CD8-positive, alpha-beta memory T cell (primary cell): ENCODE measurements at regions not wholly inside any gene's neighbourhood (a gene's known extent, or its start where the extent isn't known, plus 50 kb on each side); places are given as distances from the start of the nearest gene placed in this dataset.

Experiments
- CTCF ChIA-PET: fragments of 350-600 bp; sonication (Branson Sonifier 250); formaldehyde crosslinking; loops from one replicate; lab custom pipeline; 2021; ENCODE audit warnings: antibody characterized with exemption; lab: Charles Lee
- POLR2A ChIA-PET: fragments of 350-600 bp; sonication (Branson Sonifier 250); formaldehyde crosslinking; loops from one replicate; lab custom pipeline; 2021; ENCODE audit warnings: antibody characterized with exemption; lab: Charles Lee
- DNase-seq, 5 donors: peaks; one replicate each; pipeline versions ENCODE4 v3.0.0 to v3.0.0-alpha.2; 2020 to 2022; ENCODE audit warnings: mixed read lengths in 1 of 5
- H3K27ac ChIP-seq: one replicate; pipeline ENCODE4 v1.7.0; 2013; ENCODE audit warnings: low read depth, mild to moderate bottlenecking, low read length, moderate library complexity
- H3K27me3 ChIP-seq: 2 replicates; pipeline ENCODE4 v1.7.0; 2013; ENCODE audit warnings: low read length, mild to moderate bottlenecking; ENCODE audit not compliant: insufficient read depth, poor library complexity, severe bottlenecking
- H3K36me3 ChIP-seq: 2 replicates; pipeline ENCODE4 v1.7.0; 2013; ENCODE audit warnings: mild to moderate bottlenecking, low read length, moderate library complexity; ENCODE audit not compliant: insufficient read depth
- H3K4me1 ChIP-seq: 2 replicates; pipeline ENCODE4 v1.7.0; 2013; ENCODE audit warnings: mild to moderate bottlenecking, low read length, moderate library complexity; ENCODE audit not compliant: insufficient read depth
- H3K4me3 ChIP-seq: 2 replicates; pipeline ENCODE4 v1.7.0; 2013; ENCODE audit warnings: mild to moderate bottlenecking, low read length
- H3K9me3 ChIP-seq: 2 replicates; pipeline ENCODE4 v1.7.0; 2013; ENCODE audit warnings: mild to moderate bottlenecking, low read length
- H3K27ac Mint-ChIP-seq, 8 donors: one replicate each; pipeline ENCODE4 v1.8.0; 2020 to 2021; ENCODE audit warnings: mixed read lengths in 8 of 8, mild to moderate bottlenecking in 6 of 8, inconsistent platforms in 3 of 8, moderate library complexity in 3 of 8
- H3K27me3 Mint-ChIP-seq, 2 donors: one replicate each; pipeline ENCODE4 v1.8.0; 2020 to 2021; ENCODE audit warnings: mixed read lengths in 2 of 2, mild to moderate bottlenecking in 1 of 2, moderate library complexity in 1 of 2
- H3K36me3 Mint-ChIP-seq, 3 donors: one replicate each; pipeline ENCODE4 v1.8.0; 2020 to 2021; ENCODE audit warnings: mixed read lengths in 3 of 3, inconsistent platforms in 1 of 3, mild to moderate bottlenecking in 1 of 3
- H3K4me1 Mint-ChIP-seq, 3 donors: one replicate each; pipeline ENCODE4 v1.8.0; 2020 to 2021; ENCODE audit warnings: mixed read lengths in 3 of 3, inconsistent platforms in 1 of 3, mild to moderate bottlenecking in 1 of 3
- H3K4me3 Mint-ChIP-seq, 7 donors: one replicate each; pipeline ENCODE4 v1.8.0; 2020 to 2021; ENCODE audit warnings: mixed read lengths in 7 of 7, mild to moderate bottlenecking in 6 of 7, moderate library complexity in 4 of 7, inconsistent platforms in 2 of 7
- H3K9me3 Mint-ChIP-seq, 5 donors: one replicate each; pipeline ENCODE4 v1.8.0; 2020 to 2022; ENCODE audit warnings: mixed read lengths in 5 of 5, mild to moderate bottlenecking in 3 of 5, moderate library complexity in 2 of 5, inconsistent platforms in 1 of 5

DNA sequence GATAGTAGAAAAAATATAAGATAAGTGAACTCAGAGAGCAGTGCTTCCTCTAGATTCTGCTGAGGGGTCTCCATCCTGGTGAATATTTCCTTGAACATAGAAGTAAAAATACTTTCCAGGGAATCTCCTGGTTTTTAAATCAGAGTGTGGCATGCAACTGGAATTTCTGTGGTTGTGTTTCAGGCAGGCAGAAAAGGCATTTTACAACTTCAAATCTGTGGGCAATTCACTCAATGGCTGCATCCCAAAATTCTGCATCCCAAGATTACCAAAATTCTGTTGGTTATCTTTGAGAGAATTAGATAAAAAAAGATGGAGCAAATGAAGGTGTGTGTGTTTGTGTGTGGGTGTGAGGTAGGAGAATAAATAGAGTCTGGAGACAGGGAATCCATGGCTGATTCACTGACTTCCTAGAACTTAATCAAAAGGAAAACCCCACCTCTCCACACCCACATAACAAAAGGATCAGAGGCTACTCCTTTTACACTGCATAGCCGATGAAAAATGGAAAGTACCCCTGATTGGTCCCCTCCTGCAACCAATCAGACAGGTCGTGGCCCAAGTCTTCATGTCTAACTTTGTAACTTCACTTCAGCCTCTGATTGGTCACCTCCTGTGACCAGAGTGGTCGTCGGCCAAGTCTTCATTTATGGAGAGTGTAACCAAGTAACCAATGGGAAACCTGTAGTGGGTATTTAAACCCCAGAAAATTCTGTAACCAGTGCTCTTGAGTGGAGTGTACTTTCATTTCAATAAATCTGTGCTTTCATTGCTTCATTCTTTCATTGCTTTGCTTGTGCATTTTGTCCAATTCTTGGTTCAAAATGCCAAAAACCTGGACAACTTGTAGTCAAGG, 112.8 kb downstream of the DLEU7 start:
- ChIA-PET POLR2A (no interaction called here), CTCF (no interaction called here)
- Histone ChIP-seq H3K4me3 (no peak overlapping the region), H3K27ac (no peak overlapping the region), H3K27me3 (no peaks in the 10 kb centered on the region), H3K4me1 (no peaks in the 10 kb centered on the region), H3K36me3 (no peaks in the 10 kb centered on the region), H3K9me3 (no peaks in the 10 kb centered on the region)
- no peak for DNase-seq
- Mint-ChIP-seq H3K36me3 (peaks cover 0 to 6% (median 0%) of the 10 kb centered on the region in 3 donors), H3K9me3 (peaks cover 0 to 13% (median 6%) of the 10 kb centered on the region in 5 donors), H3K4me3 (no peak overlapping the region), H3K27me3 (peaks cover 0 to under 1% of the 10 kb centered on the region in 2 donors), H3K4me1 (peaks cover 5 to 13% (median 10%) of the 10 kb centered on the region in 3 donors), H3K27ac (no peak overlapping the region)

DNA sequence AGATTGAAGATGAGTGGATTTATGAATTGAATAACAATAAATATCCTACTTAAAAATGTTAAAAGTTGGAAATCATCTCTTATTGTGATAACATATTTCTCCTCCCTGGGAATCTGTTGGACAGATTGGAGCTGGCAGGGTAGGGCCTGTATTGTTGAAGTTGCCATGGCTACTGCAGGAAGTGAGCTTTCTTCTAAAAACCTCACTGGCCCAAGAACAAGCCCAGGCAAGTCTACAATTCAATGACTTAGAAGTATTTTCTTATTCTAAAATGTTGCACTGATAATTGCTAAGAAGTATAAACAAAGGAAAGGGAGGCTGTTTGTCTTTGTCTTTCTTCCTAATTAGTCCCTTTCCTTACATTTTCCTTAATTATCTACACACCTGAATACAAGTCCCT, 112.1 kb downstream of the DLEU7 start:
- Histone ChIP-seq H3K36me3 (no peaks in the 10 kb centered on the region), H3K4me1 (no peaks in the 10 kb centered on the region), H3K9me3 (no peaks in the 10 kb centered on the region), H3K4me3 (no peak overlapping the region), H3K27ac (no peak overlapping the region), H3K27me3 (no peaks in the 10 kb centered on the region)
- ChIA-PET CTCF (no interaction called here), POLR2A (no interaction called here)
- Mint-ChIP-seq H3K27ac (no peak overlapping the region), H3K4me1 (peaks cover 5 to 13% (median 10%) of the 10 kb centered on the region in 3 donors), H3K36me3 (peaks cover 0 to 6% (median 0%) of the 10 kb centered on the region in 3 donors), H3K4me3 (no peak overlapping the region), H3K9me3 (peaks cover 0 to 13% (median 6%) of the 10 kb centered on the region in 5 donors), H3K27me3 (peaks cover 0 to 1% of the 10 kb centered on the region in 2 donors)
- no peak for DNase-seq

DNA sequence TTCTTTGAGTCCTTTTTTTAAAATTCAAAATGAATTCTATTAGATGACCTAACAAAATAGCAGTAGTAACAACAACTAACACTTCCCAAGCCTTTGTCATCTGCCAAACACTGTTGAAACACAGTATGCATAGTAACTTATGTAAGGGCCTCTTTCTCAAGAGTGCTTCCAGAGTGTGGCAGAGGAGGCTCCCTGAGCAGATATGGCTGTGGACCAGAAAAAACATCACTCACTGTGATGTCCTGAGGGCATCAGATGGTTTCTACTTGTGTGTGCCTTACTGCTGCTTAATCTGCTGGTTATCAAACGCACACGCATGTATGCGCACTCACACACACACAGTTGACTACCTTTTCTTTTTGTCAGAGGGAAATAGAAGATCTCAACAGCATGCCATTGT, 110.8 kb downstream of the DLEU7 start:
- ChIA-PET CTCF (no interaction called here), POLR2A (no interaction called here)

DNA sequence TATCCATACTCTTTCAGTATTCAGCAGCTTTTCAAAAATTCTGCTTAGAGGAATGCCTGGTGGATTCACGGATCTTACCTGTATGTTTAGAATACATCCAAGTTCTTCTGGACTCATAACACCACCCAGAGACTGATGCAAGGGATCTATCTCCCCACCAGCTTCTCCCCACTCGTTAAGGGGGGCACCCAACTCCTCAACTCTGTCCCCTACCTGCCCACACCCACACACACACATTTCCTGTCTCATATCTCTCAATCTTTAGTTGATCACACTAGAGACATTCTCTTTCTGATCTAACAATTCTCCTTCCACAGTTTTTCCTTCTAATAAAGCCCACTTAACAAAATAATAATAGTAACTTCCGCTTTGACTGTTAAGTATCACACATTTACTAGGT, 110.1 kb downstream of the DLEU7 start:
- Mint-ChIP-seq H3K9me3 (peaks cover 0 to 13% (median 6%) of the 10 kb centered on the region in 5 donors), H3K4me1 (peaks cover 5 to 13% (median 10%) of the 10 kb centered on the region in 3 donors), H3K27me3 (peaks cover 0 to 1% of the 10 kb centered on the region in 2 donors), H3K36me3 (peaks cover 0 to 6% (median 0%) of the 10 kb centered on the region in 3 donors), H3K4me3 (no peak overlapping the region), H3K27ac (peak overlapping the region in 1 of 8 donors; percentile 50)
- no peaks in the 10 kb centered on the region for H3K27me3 ChIP-seq
- no peaks in the 10 kb centered on the region for H3K36me3 ChIP-seq
- H3K4me3 ChIP-seq, result no peak overlapping the region
- DNase-seq, result no peak
- H3K27ac ChIP-seq, result no peak overlapping the region
- ChIA-PET POLR2A (no interaction called here), CTCF (no interaction called here)
- H3K9me3 ChIP-seq, result no peaks in the 10 kb centered on the region
- H3K4me1 ChIP-seq, result no peaks in the 10 kb centered on the region

More for the DNA sequence above, 110.8 kb downstream of the DLEU7 start:
- Mint-ChIP-seq H3K36me3 (peaks cover 0 to 6% (median 0%) of the 10 kb centered on the region in 3 donors), H3K4me1 (peaks cover 5 to 13% (median 10%) of the 10 kb centered on the region in 3 donors), H3K4me3 (no peak overlapping the region), H3K9me3 (peaks cover 0 to 13% (median 6%) of the 10 kb centered on the region in 5 donors), H3K27me3 (peaks cover 0 to 1% of the 10 kb centered on the region in 2 donors), H3K27ac (no peak overlapping the region)
- no peak for DNase-seq
- H3K27me3 ChIP-seq, result no peaks in the 10 kb centered on the region
- H3K27ac ChIP-seq, result no peak overlapping the region
- H3K36me3 ChIP-seq, result no peaks in the 10 kb centered on the region
- H3K4me3 ChIP-seq, result no peak overlapping the region
- no peaks in the 10 kb centered on the region for H3K9me3 ChIP-seq
- H3K4me1 ChIP-seq, result no peaks in the 10 kb centered on the region

DNA sequence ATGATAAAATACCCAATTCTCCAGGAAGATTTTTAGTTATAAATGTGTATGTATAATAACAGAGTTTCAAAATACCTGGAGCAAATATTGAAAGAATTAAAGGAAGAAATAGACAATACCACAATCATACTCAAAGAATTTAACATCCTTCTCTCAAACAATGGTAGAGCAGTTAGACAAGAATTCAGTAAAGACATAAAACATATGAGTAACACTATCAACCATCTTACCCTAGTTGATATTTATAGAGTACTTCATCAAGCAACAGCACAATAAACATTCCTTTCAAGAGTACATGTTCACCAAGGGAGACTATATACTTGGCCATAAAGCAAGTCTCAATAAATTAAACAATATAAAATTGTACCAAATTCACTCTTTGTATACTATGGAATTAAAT, 108.4 kb downstream of the DLEU7 start:
- Histone ChIP-seq H3K9me3 (no peaks in the 10 kb centered on the region), H3K27me3 (no peaks in the 10 kb centered on the region), H3K4me3 (no peak overlapping the region), H3K36me3 (no peaks in the 10 kb centered on the region), H3K4me1 (no peaks in the 10 kb centered on the region), H3K27ac (no peak overlapping the region)
- POLR2A ChIA-PET, result no interaction called here
- peaks cover 0 to 1% of the 10 kb centered on the region in 2 donors for H3K27me3 Mint-ChIP-seq
- H3K36me3 Mint-ChIP-seq, result peaks cover 0 to 6% (median 0%) of the 10 kb centered on the region in 3 donors
- H3K4me3 Mint-ChIP-seq, result no peak overlapping the region
- H3K27ac Mint-ChIP-seq, result no peak overlapping the region
- peaks cover 0 to 11% (median 3%) of the 10 kb centered on the region in 5 donors for H3K9me3 Mint-ChIP-seq
- CTCF ChIA-PET, result no interaction called here
- H3K4me1 Mint-ChIP-seq, result peaks cover 5 to 13% (median 10%) of the 10 kb centered on the region in 3 donors
- DNase-seq, result no peak

DNA sequence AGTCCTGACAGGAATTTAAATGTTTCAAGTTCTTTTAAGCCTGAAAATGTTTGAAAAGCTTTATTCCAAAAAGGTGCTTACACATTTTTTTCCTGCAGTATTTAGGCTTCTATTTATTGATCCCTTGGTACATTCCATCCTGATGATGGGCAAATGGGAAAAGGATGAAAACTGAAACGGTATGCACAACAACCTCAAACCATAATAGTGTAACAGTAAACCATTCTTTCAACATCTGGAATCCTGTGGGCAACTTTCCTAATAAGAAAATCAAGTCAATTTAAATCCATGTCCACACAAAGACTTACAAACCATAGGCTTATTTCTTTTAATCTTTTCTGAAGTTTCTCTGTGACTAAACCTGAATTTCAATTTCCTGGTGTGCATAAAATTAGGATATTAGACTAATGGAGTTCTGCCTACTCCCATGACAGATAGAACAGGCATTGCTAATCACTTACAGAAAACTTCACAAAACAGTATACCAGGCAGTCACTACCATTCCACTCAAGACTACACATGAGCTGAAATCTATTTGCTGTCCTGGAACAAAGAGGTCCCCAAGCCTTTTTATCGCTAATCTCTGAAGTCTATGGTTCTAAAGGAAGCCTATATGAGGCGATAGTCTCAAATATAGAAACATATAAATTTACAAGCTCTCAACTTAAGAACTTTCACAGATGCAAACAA, 103.3 kb downstream of the DLEU7 start:
- Histone ChIP-seq H3K4me3 (no peak overlapping the region), H3K27ac (no peak overlapping the region), H3K4me1 (no peaks in the 10 kb centered on the region), H3K27me3 (no peaks in the 10 kb centered on the region), H3K9me3 (no peaks in the 10 kb centered on the region), H3K36me3 (no peaks in the 10 kb centered on the region)
- Mint-ChIP-seq H3K4me1 (peaks cover 8 to 12% (median 9%) of the 10 kb centered on the region in 3 donors), H3K36me3 (no peaks in the 10 kb centered on the region), H3K9me3 (no peaks in the 10 kb centered on the region), H3K27ac (no peak overlapping the region), H3K27me3 (peaks cover 1 to 7% of the 10 kb centered on the region in 2 donors), H3K4me3 (no peak overlapping the region)
- ChIA-PET CTCF (no interaction called here), POLR2A (no interaction called here)
- DNase-seq, result no peak

DNA sequence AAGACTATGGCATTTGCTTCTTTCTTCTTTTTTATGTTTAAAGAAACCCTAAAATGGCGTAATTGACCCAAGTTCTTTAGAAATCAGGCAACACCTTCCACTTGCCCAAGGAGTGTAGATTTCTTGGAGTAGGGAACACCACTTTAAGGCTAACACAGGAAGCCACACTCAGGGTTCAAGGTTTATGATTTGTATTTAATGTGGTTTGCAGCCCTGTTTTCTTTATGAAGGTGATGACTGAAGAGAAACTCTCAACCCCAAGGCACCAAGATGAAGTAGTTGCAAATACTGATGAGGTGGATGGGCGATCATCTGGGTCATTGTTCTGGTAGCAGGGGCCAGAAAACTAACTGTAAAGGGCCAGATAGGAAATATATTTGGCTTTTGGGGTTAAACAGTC, 101.1 kb downstream of the DLEU7 start:
- Mint-ChIP-seq H3K4me3 (no peak overlapping the region), H3K36me3 (no peaks in the 10 kb centered on the region), H3K4me1 (peaks cover 8 to 12% (median 9%) of the 10 kb centered on the region in 3 donors), H3K27me3 (peaks cover 0 to 7% of the 10 kb centered on the region in 2 donors), H3K27ac (no peak overlapping the region), H3K9me3 (no peaks in the 10 kb centered on the region)
- ChIA-PET CTCF (no interaction called here), POLR2A (no interaction called here)
- no peak for DNase-seq
- Histone ChIP-seq H3K27ac (no peak overlapping the region), H3K9me3 (no peaks in the 10 kb centered on the region), H3K4me3 (no peak overlapping the region), H3K36me3 (no peaks in the 10 kb centered on the region), H3K27me3 (no peaks in the 10 kb centered on the region), H3K4me1 (no peaks in the 10 kb centered on the region)

DNA sequence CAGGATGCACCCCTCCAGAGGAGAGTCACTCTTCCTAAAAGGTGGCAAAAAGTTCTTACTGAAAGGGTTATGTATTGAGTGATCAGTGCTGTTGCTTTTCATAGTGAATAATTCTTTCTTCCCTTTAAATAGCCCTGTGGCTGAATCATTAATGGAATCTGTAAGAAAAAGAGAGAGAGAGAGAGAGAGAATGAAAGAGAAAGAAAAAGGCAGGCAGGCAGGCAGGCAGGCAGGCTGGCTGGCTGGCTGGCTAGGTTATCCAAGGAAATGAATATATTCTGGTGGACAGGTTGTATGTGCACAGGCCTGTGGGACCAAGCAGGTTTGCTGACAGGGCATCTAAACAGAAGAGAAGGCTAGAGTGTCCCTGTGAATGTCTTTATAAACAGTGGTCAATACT, 100.5 kb downstream of the DLEU7 start:
- no peak overlapping the region for H3K27ac Mint-ChIP-seq
- Histone ChIP-seq H3K36me3 (no peaks in the 10 kb centered on the region), H3K4me1 (no peaks in the 10 kb centered on the region), H3K27ac (no peak overlapping the region), H3K4me3 (no peak overlapping the region), H3K9me3 (no peaks in the 10 kb centered on the region), H3K27me3 (no peaks in the 10 kb centered on the region)
- ChIA-PET CTCF (no interaction called here), POLR2A (no interaction called here)
- H3K4me3 Mint-ChIP-seq, result no peak overlapping the region
- peaks cover 0 to 7% of the 10 kb centered on the region in 2 donors for H3K27me3 Mint-ChIP-seq
- peaks cover 8 to 12% (median 9%) of the 10 kb centered on the region in 3 donors for H3K4me1 Mint-ChIP-seq
- no peak for DNase-seq
- H3K9me3 Mint-ChIP-seq, result no peaks in the 10 kb centered on the region
- no peaks in the 10 kb centered on the region for H3K36me3 Mint-ChIP-seq
